A673 (cell line): ENCODE measurements at regions not wholly inside any gene's neighbourhood (a gene's known extent, or its start where the extent isn't known, plus 50 kb on each side); places are given as distances from the start of the nearest gene placed in this dataset.

ENCODE experiments used
- CTCF ChIP-seq: fragments of 300-800, 200-600 bp; sonication (generic); conservative IDR thresholded peaks from 2 replicates; pipeline ENCODE4 v1.5.1; 2017; ENCODE audit warnings: low read depth, mild to moderate bottlenecking, antibody characterized with exemption, low read length, moderate library complexity, mixed read lengths
- EZH2 ChIP-seq: fragments of 200-600 bp; sonication (generic); IDR thresholded peaks from 2 replicates; pipeline ENCODE4 v1.6.1; 2017; ENCODE audit warnings: borderline replicate concordance, low read depth, mild to moderate bottlenecking, mixed read lengths, antibody characterized with exemption, low read length; ENCODE audit not compliant: poor library complexity, severe bottlenecking

GRCh38 chr2:181837563-181837962 lies 54.0 kb upstream of the ITPRID2 start:
- TF ChIP-seq CTCF (no peak), EZH2 (no peak)
